Loucy (cell line): ENCODE measurements at regions not wholly inside any gene's neighbourhood (a gene's known extent, or its start where the extent isn't known, plus 50 kb on each side); places are given as distances from the start of the nearest gene placed in this dataset.

Experiments
- EZH2phosphoT487 ChIP-seq: fragments of 200-600 bp; IDR thresholded peaks from 2 replicates; pipeline ENCODE4 v1.6.1; 2018; ENCODE audit warnings: antibody characterized with exemption, mild to moderate bottlenecking, moderate library complexity, borderline replicate concordance
- TF ChIP-seq, protein P1 (sequence below): fragments of 200-600 bp; sonication (generic); conservative IDR thresholded peaks from 2 replicates; pipeline ENCODE4 v1.5.1; 2014; ENCODE audit warnings: mild to moderate bottlenecking, antibody characterized with exemption, low read length

DNA sequence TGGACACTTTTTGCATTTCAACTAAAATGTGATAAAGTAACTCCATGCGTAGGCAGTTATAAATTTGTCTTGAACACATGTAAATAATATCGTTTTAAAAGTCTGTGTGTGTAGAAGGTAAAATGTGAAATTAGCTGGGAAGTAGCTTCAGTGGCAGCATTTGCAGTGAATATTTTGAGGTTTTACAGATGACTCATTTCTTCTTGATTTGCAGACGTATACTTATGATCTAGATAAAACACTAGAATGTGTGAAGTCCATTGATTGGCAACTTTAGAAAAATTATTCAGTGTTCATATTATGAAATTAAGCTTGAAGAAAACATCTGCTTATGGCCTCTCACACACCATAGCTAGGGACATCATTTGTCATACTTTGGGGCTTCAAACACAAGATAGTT, 788.6 kb upstream of the NOVA1 start:
- TF ChIP-seq, protein P1, sequence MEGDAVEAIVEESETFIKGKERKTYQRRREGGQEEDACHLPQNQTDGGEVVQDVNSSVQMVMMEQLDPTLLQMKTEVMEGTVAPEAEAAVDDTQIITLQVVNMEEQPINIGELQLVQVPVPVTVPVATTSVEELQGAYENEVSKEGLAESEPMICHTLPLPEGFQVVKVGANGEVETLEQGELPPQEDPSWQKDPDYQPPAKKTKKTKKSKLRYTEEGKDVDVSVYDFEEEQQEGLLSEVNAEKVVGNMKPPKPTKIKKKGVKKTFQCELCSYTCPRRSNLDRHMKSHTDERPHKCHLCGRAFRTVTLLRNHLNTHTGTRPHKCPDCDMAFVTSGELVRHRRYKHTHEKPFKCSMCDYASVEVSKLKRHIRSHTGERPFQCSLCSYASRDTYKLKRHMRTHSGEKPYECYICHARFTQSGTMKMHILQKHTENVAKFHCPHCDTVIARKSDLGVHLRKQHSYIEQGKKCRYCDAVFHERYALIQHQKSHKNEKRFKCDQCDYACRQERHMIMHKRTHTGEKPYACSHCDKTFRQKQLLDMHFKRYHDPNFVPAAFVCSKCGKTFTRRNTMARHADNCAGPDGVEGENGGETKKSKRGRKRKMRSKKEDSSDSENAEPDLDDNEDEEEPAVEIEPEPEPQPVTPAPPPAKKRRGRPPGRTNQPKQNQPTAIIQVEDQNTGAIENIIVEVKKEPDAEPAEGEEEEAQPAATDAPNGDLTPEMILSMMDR: no peak
- no peak for TF ChIP-seq EZH2phosphoT487
